ENCODE measurements at regions not wholly inside any gene's neighbourhood (a gene's known extent, or its start where the extent isn't known, plus 50 kb on each side); places are given as distances from the start of the nearest gene placed in this dataset.

DNA sequence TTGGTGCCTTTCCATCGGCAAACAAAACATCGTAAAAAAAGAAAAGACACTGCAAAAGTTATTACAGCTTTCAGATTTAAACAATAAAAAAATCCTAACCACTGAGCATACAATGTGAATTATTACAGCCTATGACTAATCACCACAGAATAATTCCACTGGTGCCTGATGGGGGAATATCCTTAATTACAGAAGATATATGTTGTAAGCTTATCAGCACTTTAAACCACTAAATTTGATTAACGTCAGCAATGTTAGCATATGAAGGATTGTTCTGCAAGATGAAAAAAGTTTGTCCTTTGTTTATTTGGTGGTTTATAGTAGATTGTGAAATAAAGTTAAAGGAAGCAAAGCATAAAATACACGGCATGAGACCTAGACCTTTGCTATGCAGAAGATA is 210.2 kb upstream of the ADAMTS3 start (continued):
- TF ChIP-seq, protein P1, sequence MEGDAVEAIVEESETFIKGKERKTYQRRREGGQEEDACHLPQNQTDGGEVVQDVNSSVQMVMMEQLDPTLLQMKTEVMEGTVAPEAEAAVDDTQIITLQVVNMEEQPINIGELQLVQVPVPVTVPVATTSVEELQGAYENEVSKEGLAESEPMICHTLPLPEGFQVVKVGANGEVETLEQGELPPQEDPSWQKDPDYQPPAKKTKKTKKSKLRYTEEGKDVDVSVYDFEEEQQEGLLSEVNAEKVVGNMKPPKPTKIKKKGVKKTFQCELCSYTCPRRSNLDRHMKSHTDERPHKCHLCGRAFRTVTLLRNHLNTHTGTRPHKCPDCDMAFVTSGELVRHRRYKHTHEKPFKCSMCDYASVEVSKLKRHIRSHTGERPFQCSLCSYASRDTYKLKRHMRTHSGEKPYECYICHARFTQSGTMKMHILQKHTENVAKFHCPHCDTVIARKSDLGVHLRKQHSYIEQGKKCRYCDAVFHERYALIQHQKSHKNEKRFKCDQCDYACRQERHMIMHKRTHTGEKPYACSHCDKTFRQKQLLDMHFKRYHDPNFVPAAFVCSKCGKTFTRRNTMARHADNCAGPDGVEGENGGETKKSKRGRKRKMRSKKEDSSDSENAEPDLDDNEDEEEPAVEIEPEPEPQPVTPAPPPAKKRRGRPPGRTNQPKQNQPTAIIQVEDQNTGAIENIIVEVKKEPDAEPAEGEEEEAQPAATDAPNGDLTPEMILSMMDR (IDR thresholded peaks at IDR 0.05), result no peak
- TF ChIP-seq, protein P2, sequence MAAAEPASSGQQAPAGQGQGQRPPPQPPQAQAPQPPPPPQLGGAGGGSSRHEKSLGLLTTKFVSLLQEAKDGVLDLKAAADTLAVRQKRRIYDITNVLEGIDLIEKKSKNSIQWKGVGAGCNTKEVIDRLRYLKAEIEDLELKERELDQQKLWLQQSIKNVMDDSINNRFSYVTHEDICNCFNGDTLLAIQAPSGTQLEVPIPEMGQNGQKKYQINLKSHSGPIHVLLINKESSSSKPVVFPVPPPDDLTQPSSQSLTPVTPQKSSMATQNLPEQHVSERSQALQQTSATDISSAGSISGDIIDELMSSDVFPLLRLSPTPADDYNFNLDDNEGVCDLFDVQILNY (CRISPR knock-in tag; IDR thresholded peaks at IDR 0.05), result no peak
- TF ChIP-seq RELA (CRISPR knock-in tag; IDR thresholded peaks at IDR 0.05; ENCODE audit: borderline replicate concordance) (no peak), GTF2I (CRISPR knock-in tag; conservative IDR thresholded peaks at IDR 0.05) (no peak), SMAD3 (CRISPR knock-in tag; IDR thresholded peaks at IDR 0.05; ENCODE audit: borderline replicate concordance) (no peak), EMX1 (CRISPR knock-in tag; IDR thresholded peaks at IDR 0.05) (no peak), ZNF671 (CRISPR knock-in tag; IDR thresholded peaks at IDR 0.05) (no peak), FOXP1 (CRISPR knock-in tag; IDR thresholded peaks at IDR 0.05; ENCODE audit: borderline replicate concordance) (no peak)
- TF ChIP-seq, protein P3, sequence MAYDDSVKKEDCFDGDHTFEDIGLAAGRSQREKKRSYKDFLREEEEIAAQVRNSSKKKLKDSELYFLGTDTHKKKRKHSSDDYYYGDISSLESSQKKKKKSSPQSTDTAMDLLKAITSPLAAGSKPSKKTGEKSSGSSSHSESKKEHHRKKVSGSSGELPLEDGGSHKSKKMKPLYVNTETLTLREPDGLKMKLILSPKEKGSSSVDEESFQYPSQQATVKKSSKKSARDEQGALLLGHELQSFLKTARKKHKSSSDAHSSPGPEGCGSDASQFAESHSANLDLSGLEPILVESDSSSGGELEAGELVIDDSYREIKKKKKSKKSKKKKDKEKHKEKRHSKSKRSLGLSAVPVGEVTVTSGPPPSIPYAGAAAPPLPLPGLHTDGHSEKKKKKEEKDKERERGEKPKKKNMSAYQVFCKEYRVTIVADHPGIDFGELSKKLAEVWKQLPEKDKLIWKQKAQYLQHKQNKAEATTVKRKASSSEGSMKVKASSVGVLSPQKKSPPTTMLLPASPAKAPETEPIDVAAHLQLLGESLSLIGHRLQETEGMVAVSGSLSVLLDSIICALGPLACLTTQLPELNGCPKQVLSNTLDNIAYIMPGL (CRISPR knock-in tag; IDR thresholded peaks at IDR 0.05), result no peak
- TF ChIP-seq, protein P4, sequence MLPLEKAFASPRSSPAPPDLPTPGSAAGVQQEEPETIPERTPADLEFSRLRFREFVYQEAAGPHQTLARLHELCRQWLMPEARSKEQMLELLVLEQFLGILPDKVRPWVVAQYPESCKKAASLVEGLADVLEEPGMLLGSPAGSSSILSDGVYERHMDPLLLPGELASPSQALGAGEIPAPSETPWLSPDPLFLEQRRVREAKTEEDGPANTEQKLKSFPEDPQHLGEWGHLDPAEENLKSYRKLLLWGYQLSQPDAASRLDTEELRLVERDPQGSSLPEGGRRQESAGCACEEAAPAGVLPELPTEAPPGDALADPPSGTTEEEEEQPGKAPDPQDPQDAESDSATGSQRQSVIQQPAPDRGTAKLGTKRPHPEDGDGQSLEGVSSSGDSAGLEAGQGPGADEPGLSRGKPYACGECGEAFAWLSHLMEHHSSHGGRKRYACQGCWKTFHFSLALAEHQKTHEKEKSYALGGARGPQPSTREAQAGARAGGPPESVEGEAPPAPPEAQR (CRISPR knock-in tag; IDR thresholded peaks at IDR 0.05), result no peak

DNA sequence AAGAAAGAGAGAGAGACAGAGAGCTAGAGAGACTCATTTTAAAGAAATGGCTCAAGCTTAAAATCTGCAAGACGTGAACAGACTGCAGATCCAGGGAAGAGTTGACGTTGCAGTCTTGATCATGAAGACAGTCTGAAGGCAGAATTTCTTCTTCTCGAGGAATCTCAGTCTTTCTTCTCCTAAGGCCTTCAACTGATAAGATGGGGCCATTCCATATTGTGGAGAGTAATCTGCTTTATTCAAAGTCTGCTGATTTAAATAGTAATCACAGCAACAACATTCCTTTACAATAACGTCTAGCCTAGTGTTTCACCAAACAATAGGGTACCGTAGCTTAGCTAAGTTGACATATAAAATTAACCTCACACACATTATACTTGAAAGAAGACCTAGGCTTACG is 208.4 kb upstream of the ADAMTS3 start:
- Mint-ChIP-seq H3K27me3 (ENCODE audit: low read depth) (no peaks in the 10 kb centered on the region), H3K9me3 (peaks cover 12% of the 10 kb centered on the region), H3K4me3 (no peak overlapping the region), H3K27ac (no peak overlapping the region), H3K4me1 (no peaks in the 10 kb centered on the region), H3K36me3 (no peaks in the 10 kb centered on the region)
- DNase-seq (ENCODE audit: low spot score) (no peak), ATAC-seq (no peak)
- ChIA-PET CTCF (no interaction called here), POLR2A (no interaction called here)
- TF ChIP-seq SP1 (CRISPR knock-in tag; conservative IDR thresholded peaks at IDR 0.05) (no peak), JUN (CRISPR knock-in tag; IDR thresholded peaks at IDR 0.05) (no peak), HMGA2 (CRISPR knock-in tag; IDR thresholded peaks at IDR 0.05) (no peak), ZNF423 (CRISPR knock-in tag; IDR thresholded peaks at IDR 0.05) (no peak), TEAD1 (CRISPR knock-in tag; IDR thresholded peaks at IDR 0.05) (no peak), FOXP1 (CRISPR knock-in tag; IDR thresholded peaks at IDR 0.05; ENCODE audit: borderline replicate concordance) (no peak), ETV6 (CRISPR knock-in tag; IDR thresholded peaks at IDR 0.05) (no peak), NFE2L1 (CRISPR knock-in tag; IDR thresholded peaks at IDR 0.05) (no peak), JAZF1 (CRISPR knock-in tag; IDR thresholded peaks at IDR 0.05) (no peak), MXD4 (CRISPR knock-in tag; IDR thresholded peaks at IDR 0.05; ENCODE audit: borderline replicate concordance) (no peak)
- TF ChIP-seq, protein P5, sequence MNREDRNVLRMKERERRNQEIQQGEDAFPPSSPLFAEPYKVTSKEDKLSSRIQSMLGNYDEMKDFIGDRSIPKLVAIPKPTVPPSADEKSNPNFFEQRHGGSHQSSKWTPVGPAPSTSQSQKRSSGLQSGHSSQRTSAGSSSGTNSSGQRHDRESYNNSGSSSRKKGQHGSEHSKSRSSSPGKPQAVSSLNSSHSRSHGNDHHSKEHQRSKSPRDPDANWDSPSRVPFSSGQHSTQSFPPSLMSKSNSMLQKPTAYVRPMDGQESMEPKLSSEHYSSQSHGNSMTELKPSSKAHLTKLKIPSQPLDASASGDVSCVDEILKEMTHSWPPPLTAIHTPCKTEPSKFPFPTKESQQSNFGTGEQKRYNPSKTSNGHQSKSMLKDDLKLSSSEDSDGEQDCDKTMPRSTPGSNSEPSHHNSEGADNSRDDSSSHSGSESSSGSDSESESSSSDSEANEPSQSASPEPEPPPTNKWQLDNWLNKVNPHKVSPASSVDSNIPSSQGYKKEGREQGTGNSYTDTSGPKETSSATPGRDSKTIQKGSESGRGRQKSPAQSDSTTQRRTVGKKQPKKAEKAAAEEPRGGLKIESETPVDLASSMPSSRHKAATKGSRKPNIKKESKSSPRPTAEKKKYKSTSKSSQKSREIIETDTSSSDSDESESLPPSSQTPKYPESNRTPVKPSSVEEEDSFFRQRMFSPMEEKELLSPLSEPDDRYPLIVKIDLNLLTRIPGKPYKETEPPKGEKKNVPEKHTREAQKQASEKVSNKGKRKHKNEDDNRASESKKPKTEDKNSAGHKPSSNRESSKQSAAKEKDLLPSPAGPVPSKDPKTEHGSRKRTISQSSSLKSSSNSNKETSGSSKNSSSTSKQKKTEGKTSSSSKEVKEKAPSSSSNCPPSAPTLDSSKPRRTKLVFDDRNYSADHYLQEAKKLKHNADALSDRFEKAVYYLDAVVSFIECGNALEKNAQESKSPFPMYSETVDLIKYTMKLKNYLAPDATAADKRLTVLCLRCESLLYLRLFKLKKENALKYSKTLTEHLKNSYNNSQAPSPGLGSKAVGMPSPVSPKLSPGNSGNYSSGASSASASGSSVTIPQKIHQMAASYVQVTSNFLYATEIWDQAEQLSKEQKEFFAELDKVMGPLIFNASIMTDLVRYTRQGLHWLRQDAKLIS (CRISPR knock-in tag; IDR thresholded peaks at IDR 0.05; ENCODE audit: borderline replicate concordance), result no peak
- TF ChIP-seq, protein P6, sequence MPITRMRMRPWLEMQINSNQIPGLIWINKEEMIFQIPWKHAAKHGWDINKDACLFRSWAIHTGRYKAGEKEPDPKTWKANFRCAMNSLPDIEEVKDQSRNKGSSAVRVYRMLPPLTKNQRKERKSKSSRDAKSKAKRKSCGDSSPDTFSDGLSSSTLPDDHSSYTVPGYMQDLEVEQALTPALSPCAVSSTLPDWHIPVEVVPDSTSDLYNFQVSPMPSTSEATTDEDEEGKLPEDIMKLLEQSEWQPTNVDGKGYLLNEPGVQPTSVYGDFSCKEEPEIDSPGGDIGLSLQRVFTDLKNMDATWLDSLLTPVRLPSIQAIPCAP (CRISPR knock-in tag; IDR thresholded peaks at IDR 0.05), result no peak
- TF ChIP-seq, protein P7, sequence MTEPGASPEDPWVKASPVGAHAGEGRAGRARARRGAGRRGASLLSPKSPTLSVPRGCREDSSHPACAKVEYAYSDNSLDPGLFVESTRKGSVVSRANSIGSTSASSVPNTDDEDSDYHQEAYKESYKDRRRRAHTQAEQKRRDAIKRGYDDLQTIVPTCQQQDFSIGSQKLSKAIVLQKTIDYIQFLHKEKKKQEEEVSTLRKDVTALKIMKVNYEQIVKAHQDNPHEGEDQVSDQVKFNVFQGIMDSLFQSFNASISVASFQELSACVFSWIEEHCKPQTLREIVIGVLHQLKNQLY (CRISPR knock-in tag; IDR thresholded peaks at IDR 0.05), result no peak

Measured in WTC11 (cell line).